G401 (cell line): ENCODE measurements at regions not wholly inside any gene's neighbourhood (a gene's known extent, or its start where the extent isn't known, plus 50 kb on each side); places are given as distances from the start of the nearest gene placed in this dataset.

Experiments used
- DNase-seq: peaks from one replicate; pipeline ENCODE4 v3.0.0-alpha.2; 2015; ENCODE audit warnings: low spot score
- in situ Hi-C: cut with HindIII; loops from 2 replicates; pipeline ENCODE4 v1.10.0; 2016; ENCODE audit warnings: low sequenced_read_pairs, mixed read lengths

GRCh38 chr4:25563071-25563564 is 92.5 kb upstream of the SLC34A2 start:
- in situ Hi-C loops, result no loop called here
- DNase-seq, result no peak

DNA sequence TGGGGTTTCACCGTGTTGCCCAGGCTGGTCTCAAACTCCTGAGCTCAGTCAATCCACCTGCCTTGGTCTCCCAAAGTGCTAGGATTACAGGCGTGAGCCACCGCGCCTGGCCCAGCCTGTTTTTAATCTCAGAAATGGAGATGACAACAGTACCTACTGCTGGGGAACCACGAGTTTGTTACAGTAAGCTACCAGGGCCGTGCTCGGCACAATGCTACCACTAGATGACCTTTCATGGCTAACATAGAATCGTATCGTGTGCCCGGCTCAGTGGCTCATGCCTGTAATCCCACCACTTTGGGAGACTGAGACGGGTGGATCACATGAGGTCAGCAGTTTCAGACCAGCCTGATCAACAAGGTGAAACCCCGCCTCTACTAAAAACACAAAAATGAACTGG is 90.8 kb upstream of the SLC34A2 start:
- in situ Hi-C loops, result no loop called here
- DNase-seq, result no peak

GRCh38 chr4:25567253-25567652 is 88.4 kb upstream of the SLC34A2 start:
- in situ Hi-C loops, result no loop called here
- no peak for DNase-seq

- no peak for DNase-seq
- in situ Hi-C loops, result no loop called here
Observed at GRCh38 chr4:25569716-25570115, 85.9 kb upstream of the SLC34A2 start.

DNA sequence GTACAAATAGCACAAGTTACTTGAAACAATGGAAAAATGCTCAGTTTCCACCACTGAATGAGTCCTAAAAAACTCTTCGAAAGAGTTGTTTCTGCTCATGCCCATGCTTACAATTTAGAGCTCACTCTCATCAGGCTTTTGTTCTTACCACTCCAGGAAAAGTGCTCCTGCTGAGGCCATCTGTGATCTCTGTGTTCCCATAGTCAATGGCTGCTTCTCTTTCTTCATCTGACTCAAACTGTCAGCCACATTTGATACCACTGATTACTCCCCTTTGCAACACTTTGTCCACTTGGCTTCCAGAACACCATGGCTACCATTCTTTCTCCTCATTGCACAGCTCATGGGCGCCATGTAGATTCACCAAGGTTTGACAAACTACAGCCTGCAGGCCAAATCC is 80.0 kb upstream of the SLC34A2 start:
- peak; percentile 81 for DNase-seq
- in situ Hi-C loops, result no loop called here

GRCh38 chr4:25578432-25578831 is 77.2 kb upstream of the SLC34A2 start:
- in situ Hi-C loops, result no loop called here

DNA sequence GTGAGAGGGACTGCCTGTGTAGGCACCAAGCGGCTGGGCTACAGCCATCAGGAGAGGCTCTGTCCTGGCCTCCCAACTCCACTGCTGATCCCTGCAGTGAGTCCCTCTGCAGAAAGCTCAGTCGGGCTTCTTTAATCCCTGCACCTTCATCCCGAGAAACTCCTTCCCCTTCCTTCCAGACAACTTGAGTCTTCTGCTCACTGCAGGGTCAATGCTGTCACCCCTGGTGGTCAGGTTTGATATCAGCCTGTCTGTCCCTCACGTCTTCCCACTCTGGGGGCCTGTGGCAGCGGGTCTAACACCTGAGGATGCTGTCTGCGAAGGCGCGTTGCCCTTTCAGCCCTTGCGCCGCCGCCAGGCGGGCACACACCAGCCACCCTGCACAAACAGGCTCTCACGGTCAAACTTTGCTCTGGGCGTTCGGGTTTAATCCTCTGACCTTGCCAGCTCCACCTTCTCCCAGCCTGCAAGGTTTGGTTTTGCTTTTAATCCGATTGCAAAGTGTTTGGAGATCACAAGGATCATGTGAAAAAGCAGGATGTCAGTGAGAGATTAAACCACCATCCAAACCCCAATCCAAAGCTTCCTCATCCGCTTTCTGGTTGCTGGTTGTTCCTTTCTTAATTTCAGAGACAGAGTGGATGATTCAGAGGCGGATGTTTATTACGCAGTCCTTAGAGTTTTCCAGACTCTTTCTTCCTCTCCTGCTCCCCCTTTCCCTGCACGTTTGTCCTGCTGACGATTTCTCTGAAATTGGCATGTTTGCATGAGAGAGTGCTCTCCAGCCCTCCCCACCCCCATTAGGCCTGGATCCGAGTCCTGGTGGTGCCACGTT is 74.8 kb upstream of the SLC34A2 start:
- in situ Hi-C loops, result no loop called here
- no peak for DNase-seq

More at GRCh38 chr4:25578432-25578831, 77.2 kb upstream of the SLC34A2 start:
- peak; percentile 16 for DNase-seq

GRCh38 chr4:25585901-25586523 is 69.6 kb upstream of the SLC34A2 start:
- no peak for DNase-seq
- in situ Hi-C loops, result no loop called here

- in situ Hi-C loops, result no loop called here
- DNase-seq, result peak; percentile 20
Observed at GRCh38 chr4:25588206-25588605, 67.4 kb upstream of the SLC34A2 start.

DNA sequence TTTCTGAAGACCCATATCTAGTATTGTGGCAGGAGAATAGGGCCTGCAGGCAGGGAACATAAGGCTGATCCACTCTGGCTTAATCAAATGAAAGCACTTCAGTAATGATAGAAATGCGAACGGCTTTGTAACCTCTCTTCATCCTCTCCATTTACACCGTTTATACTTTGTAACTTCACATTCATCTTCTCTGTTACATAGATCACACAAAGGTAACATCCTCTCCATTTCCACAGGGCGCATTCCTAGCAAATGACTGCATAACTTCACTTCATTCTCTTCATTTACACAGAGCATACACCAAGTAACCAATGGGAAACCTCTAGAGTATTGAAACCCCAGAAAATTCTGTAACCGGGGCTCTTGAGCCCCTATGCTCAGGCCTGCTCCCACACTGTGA is 65.5 kb upstream of the SLC34A2 start:
- DNase-seq, result no peak
- in situ Hi-C loops, result no loop called here

DNA sequence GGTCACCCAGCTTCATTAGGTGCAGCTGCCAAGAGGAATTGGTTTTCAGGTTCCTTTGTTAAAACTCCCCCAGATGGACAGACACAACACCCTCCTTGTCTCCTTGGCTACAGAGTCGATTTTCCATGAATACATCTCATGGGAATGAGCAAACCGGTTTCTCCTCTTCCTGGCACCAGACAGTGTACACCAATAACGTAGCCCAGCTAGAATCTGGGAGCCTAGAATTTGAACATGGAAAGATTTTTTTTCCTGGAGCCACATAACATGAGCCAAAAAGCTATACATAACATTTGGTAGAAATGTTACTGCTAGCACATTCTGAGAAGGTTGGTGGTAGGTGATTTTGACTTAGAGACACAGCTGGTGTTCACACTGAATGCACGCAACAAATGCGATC is 62.9 kb upstream of the SLC34A2 start:
- in situ Hi-C loops, result no loop called here
- DNase-seq, result no peak
